HFF-Myc (cell line): ENCODE measurements at regions not wholly inside any gene's neighbourhood (a gene's known extent, or its start where the extent isn't known, plus 50 kb on each side); places are given as distances from the start of the nearest gene placed in this dataset.

ENCODE experiments used
- DNase-seq: peaks from one replicate; pipeline ENCODE4 v3.0.0-alpha.2; 2011; ENCODE audit warnings: low read depth; ENCODE audit errors: extremely low read depth
- H3K4me3 ChIP-seq: replicated peaks from 2 replicates; pipeline ENCODE4 v1.5.1; 2011; ENCODE audit warnings: low read depth, mild to moderate bottlenecking, control low read depth, low read length
- CTCF ChIP-seq: IDR thresholded peaks from 2 replicates; pipeline ENCODE4 v1.5.1; 2012; ENCODE audit warnings: mild to moderate bottlenecking, low read depth, low read length, control low read depth; ENCODE audit errors: missing control alignments

- TF ChIP-seq CTCF, result no peak
- H3K4me3 ChIP-seq, result no peak overlapping the region
- DNase-seq, result no peak
Measured at GRCh38 chr3:64901986-64902516, 214.3 kb upstream of the ADAMTS9 start.

GRCh38 chr3:64901522-64901885, 213.7 kb upstream of the ADAMTS9 start:
- H3K4me3 ChIP-seq, result no peak overlapping the region
- no peak for DNase-seq
- no peak for TF ChIP-seq CTCF

- no peak overlapping the region for H3K4me3 ChIP-seq
- no peak for DNase-seq
- TF ChIP-seq CTCF, result no peak
Measured at GRCh38 chr3:64900617-64901521, 213.1 kb upstream of the ADAMTS9 start.

- H3K4me3 ChIP-seq, result no peak overlapping the region
- TF ChIP-seq CTCF, result no peak
- DNase-seq, result no peak
Measured at GRCh38 chr3:64900156-64900555, 212.4 kb upstream of the ADAMTS9 start.

GRCh38 chr3:64898941-64899340, 211.1 kb upstream of the ADAMTS9 start:
- no peak for TF ChIP-seq CTCF
- no peak overlapping the region for H3K4me3 ChIP-seq
- DNase-seq, result no peak

GRCh38 chr3:64895991-64896895, 208.4 kb upstream of the ADAMTS9 start:
- no peak for TF ChIP-seq CTCF
- no peak for DNase-seq
- no peak overlapping the region for H3K4me3 ChIP-seq
